ENCODE measurements at regions not wholly inside any gene's neighbourhood (a gene's known extent, or its start where the extent isn't known, plus 50 kb on each side); places are given as distances from the start of the nearest gene placed in this dataset.

GRCh38 chr3:153897025-153897723 is 224.0 kb upstream of the ARHGEF26 start:
- no peak for TF ChIP-seq POLR2A (IDR thresholded peaks at IDR 0.05; ENCODE audit: low read length)
- TF ChIP-seq GATA1 (IDR thresholded peaks at IDR 0.05; ENCODE audit: low read depth, low read length): no peak
